A673 (cell line): ENCODE measurements at regions not wholly inside any gene's neighbourhood (a gene's known extent, or its start where the extent isn't known, plus 50 kb on each side); places are given as distances from the start of the nearest gene placed in this dataset.

ENCODE experiments used
- BruUV-seq: library from RNA; stranded (reverse); fragments of 400-500 nt; replicated peaks from 2 replicates; lab custom pipeline; 2021; lab: Mats Ljungman, UMichigan
- CTCF ChIA-PET: fragments of 300-600 bp; sonication (Branson Sonifier 250); formaldehyde crosslinking; loops from one replicate; lab custom pipeline; 2022; ENCODE audit warnings: antibody characterized with exemption; lab: Charles Lee
- POLR2A ChIA-PET: fragments of 300-600 bp; sonication (Branson Sonifier 250); formaldehyde crosslinking; loops from one replicate; lab custom pipeline; 2022; ENCODE audit warnings: antibody characterized with exemption; ENCODE audit not compliant: low non-redundant PET; lab: Charles Lee
- DNase-seq: peaks from one replicate; pipeline ENCODE4 v3.0.0-alpha.2; 2015; ENCODE audit warnings: low spot score
- H3K27ac ChIP-seq: fragments of 200-600 bp; sonication (generic); 2 replicates; pipeline ENCODE4 v1.5.1; 2016; ENCODE audit warnings: mixed run types, low read depth, mild to moderate bottlenecking, mixed read lengths, antibody characterized with exemption, low read length; ENCODE audit not compliant: poor library complexity, severe bottlenecking
- H3K27me3 ChIP-seq: fragments of 200-600 bp; sonication (generic); replicated peaks from 2 replicates; pipeline ENCODE4 v1.6.1; 2017; ENCODE audit warnings: mixed run types, low read depth, mild to moderate bottlenecking, mixed read lengths, antibody characterized with exemption, low read length; ENCODE audit not compliant: insufficient read depth, poor library complexity
- H3K36me3 ChIP-seq: fragments of 200-600 bp; sonication (generic); 2 replicates; pipeline ENCODE4 v1.6.1; 2016; ENCODE audit warnings: mixed run types, mild to moderate bottlenecking, mixed read lengths, antibody characterized with exemption, low read length; ENCODE audit not compliant: insufficient read depth, poor library complexity, severe bottlenecking
- H3K4me1 ChIP-seq: fragments of 200-600 bp; sonication (generic); 2 replicates; pipeline ENCODE4 v1.6.1; 2017; ENCODE audit warnings: mixed run types, mild to moderate bottlenecking, mixed read lengths, antibody characterized with exemption, low read length; ENCODE audit not compliant: insufficient read depth, poor library complexity, severe bottlenecking
- H3K4me3 ChIP-seq: fragments of 200-600 bp; sonication (generic); 2 replicates; pipeline ENCODE4 v1.5.1; 2016; ENCODE audit warnings: low read depth, mixed run types, mild to moderate bottlenecking, mixed read lengths, low read length; ENCODE audit not compliant: poor library complexity, severe bottlenecking
- H3K9me3 ChIP-seq: fragments of 200-600 bp; sonication (generic); 2 replicates; pipeline ENCODE4 v1.6.1; 2016; ENCODE audit warnings: mixed run types, low read depth, mild to moderate bottlenecking, mixed read lengths, antibody characterized with exemption, low read length; ENCODE audit not compliant: poor library complexity, severe bottlenecking
- CTCF ChIP-seq: fragments of 300-800, 200-600 bp; sonication (generic); conservative IDR thresholded peaks from 2 replicates; pipeline ENCODE4 v1.5.1; 2017; ENCODE audit warnings: low read depth, mild to moderate bottlenecking, antibody characterized with exemption, low read length, moderate library complexity, mixed read lengths
- EZH2 ChIP-seq: fragments of 200-600 bp; sonication (generic); IDR thresholded peaks from 2 replicates; pipeline ENCODE4 v1.6.1; 2017; ENCODE audit warnings: borderline replicate concordance, low read depth, mild to moderate bottlenecking, mixed read lengths, antibody characterized with exemption, low read length; ENCODE audit not compliant: poor library complexity, severe bottlenecking
- intact Hi-C: fragments of 100-400 bp; cut with micrococcal nuclease; formaldehyde crosslinking; loops from one replicate; pipeline ENCODE4 v1.10.0; 2022; ENCODE audit not compliant: unreplicated experiment

GRCh38 chr12:67921286-67921685, 68.0 kb upstream of the IFNG-AS1 start:
- H3K27me3 ChIP-seq: no peaks in the 10 kb centered on the region
- no peaks in the 10 kb centered on the region for H3K36me3 ChIP-seq
- no peak overlapping the region for H3K27ac ChIP-seq
- H3K4me1 ChIP-seq: no peaks in the 10 kb centered on the region
- intact Hi-C loops: no loop called here
- BruUV-seq: no TSS peak
- H3K9me3 ChIP-seq: no peaks in the 10 kb centered on the region
- no peak overlapping the region for H3K4me3 ChIP-seq
- TF ChIP-seq EZH2: no peak
- no peak for TF ChIP-seq CTCF
- ChIA-PET CTCF (interaction anchor here (0.6 kb wide), 1 partner anchor 564 kb away, joined by 3 read pairs; no protein-coding TSS in a partner anchor), POLR2A (no interaction called here)
- no peak for DNase-seq

- Histone ChIP-seq H3K27me3 (no peaks in the 10 kb centered on the region), H3K36me3 (no peaks in the 10 kb centered on the region), H3K9me3 (no peaks in the 10 kb centered on the region), H3K4me3 (no peak overlapping the region), H3K27ac (no peak overlapping the region), H3K4me1 (no peaks in the 10 kb centered on the region)
- no TSS peak for BruUV-seq
- ChIA-PET CTCF (no interaction called here), POLR2A (no interaction called here)
- DNase-seq: no peak
- TF ChIP-seq EZH2 (no peak), CTCF (no peak)
- intact Hi-C loops: no loop called here
Measured at GRCh38 chr12:67922245-67922644, 67.0 kb upstream of the IFNG-AS1 start.

GRCh38 chr12:67925077-67925476, 64.2 kb upstream of the IFNG-AS1 start:
- H3K4me3 ChIP-seq: no peak overlapping the region
- no peaks in the 10 kb centered on the region for H3K9me3 ChIP-seq
- intact Hi-C loops: no loop called here
- H3K27ac ChIP-seq: no peak overlapping the region
- TF ChIP-seq CTCF (no peak), EZH2 (no peak)
- ChIA-PET POLR2A (no interaction called here), CTCF (no interaction called here)
- no peak for DNase-seq
- H3K4me1 ChIP-seq: no peaks in the 10 kb centered on the region
- no peaks in the 10 kb centered on the region for H3K36me3 ChIP-seq
- peaks cover 7% of the 10 kb centered on the region for H3K27me3 ChIP-seq
- no TSS peak for BruUV-seq
